ENCODE measurements at regions not wholly inside any gene's neighbourhood (a gene's known extent, or its start where the extent isn't known, plus 50 kb on each side); places are given as distances from the start of the nearest gene placed in this dataset.

DNA sequence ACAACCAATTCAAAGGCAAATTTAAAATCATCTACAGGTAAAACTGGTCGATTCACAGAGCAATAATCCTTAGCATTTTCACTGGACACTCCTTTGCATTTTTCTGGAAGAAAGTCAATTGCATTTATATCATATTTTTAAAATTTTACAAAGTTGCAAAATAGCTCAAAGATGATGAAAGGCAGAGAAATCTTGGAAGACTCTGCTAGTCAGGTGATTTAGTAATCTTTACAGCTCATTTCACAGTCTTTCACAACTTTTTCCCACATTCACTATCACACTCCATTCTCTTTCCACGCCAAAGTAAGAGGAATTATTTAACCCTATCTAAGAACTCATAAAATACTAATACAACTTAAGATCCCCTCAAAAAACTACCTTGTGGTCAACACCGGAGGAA lies 1063.8 kb downstream of the EFNB2 start:
- TF ChIP-seq EP300 (IDR thresholded peaks at IDR 0.05) = no peak
- no peak for TF ChIP-seq CTCF (IDR thresholded peaks at IDR 0.05)
- no peak for TF ChIP-seq POLR2AphosphoS5 (IDR thresholded peaks at IDR 0.05)
- TF ChIP-seq POLR2A (IDR thresholded peaks at IDR 0.05; ENCODE audit: low read depth) = no peak

Measured in esophagus muscularis mucosa (tissue), 4 donors.